NCI-H1436 (cell line): ENCODE measurements at regions not wholly inside any gene's neighbourhood (a gene's known extent, or its start where the extent isn't known, plus 50 kb on each side); places are given as distances from the start of the nearest gene placed in this dataset.
"Not testable (repeated sequence)": the region's sequence is repeated elsewhere in the genome, so short reads cannot be mapped to it uniquely, and the experiment has no call there.

Experiments used
- DNase-seq: peaks from one replicate; lab custom pipeline; 2025; lab: John Stamatoyannopoulos, UW

- DNase-seq, result no peak
These were observed 229.9 kb upstream of the DAB2 start for GRCh38 chr5:39654715-39655114.

DNA sequence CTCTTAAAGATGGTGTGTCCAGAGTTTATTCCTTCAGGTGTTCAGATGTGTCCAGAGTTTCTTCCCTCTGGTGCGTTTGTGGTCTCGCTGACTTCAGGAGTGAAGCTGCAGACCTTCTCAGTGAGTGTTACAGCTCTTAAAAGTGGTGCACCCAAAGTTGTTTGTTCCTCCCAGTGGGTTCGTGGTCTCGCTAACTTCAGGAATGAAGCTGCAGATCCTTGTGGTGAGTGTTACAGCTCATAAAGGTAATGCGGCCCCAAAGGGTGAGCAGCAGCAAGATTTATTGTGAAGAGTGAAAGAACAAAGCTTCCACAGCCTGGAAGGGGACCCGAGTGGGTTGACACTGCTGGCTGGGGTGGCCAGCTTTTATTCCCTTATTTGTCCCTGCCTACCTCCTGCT lies 227.7 kb upstream of the DAB2 start:
- not testable (repeated sequence) for DNase-seq

GRCh38 chr5:39652036-39652435 lies 227.3 kb upstream of the DAB2 start:
- DNase-seq, result no peak

DNA sequence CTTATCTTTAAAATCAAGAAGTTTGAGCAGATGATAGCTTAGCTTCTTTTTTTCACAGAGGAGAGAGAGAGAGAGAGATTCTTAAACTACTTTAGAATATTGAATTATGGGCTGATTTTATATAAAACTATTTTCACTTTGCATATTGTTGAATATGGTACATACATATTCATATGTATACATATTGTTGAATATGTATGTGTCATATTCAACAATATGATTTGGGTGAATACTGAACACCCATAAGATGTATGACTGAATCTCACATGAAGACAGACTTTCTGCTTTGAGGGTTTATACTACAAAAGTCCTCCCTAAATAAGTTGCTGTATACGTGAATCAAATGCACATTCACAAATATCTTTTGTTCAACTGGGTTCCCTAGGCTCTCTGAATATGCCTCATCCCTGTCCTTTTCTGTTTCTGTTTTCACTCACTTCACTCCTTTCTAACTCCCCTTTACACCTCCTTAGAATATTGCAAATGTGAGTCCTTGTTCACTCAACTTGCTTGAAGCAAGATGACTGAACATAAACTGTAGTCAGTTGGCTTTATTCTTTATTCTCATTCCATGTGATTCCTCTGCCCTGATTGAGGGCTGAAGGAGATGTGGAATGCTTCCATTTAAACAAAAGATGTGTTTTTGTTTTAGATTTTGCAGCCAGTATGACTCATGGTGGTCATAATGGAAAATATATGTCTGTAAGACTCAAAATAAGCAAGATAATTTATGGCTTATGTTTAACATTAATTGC lies 225.4 kb upstream of the DAB2 start:
- DNase-seq, result no peak

DNA sequence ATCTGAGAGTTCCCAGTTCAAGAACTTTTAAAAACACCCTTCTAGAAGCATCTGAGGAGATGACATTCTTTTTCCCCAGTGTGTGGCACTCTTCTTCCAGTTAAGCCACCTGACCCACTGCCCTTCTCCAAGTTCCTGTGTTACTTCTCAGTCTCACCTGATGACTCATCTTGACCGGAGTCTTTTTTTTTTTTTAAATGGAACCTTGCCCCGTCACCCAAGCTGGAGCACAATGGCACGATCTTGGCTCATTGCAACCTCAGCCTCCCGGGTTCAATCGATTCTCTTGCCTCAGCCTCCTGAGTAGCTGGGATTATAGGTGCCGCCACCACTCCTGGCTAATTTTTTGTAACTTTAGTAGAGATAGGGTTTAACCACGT lies 224.1 kb upstream of the DAB2 start:
- no peak for DNase-seq

- DNase-seq, result no peak
These were observed 223.5 kb upstream of the DAB2 start for GRCh38 chr5:39648085-39648847.

- DNase-seq, result no peak
These were observed 215.8 kb upstream of the DAB2 start for GRCh38 chr5:39640552-39640951.

GRCh38 chr5:39639618-39640089 lies 214.9 kb upstream of the DAB2 start:
- no peak for DNase-seq

DNA sequence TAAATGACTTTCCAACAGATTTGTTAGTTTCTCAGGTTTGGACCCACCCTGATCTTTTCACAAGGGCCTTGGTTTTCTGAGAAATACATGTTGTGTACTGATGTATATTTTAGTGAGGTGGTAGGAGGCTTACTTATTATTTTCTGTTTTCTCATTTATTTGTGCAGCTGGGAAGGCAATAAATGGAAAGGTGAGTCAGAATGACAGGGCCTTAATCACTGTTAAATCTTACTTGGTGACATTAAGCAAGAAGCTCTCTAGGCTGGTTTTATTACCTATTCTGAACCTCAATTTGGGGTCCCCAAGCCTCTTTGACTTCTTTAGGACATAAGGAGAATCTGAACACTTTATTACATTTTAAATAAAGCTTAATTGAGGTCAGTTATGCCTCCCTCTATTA lies 214.0 kb upstream of the DAB2 start:
- DNase-seq, result no peak

DNA sequence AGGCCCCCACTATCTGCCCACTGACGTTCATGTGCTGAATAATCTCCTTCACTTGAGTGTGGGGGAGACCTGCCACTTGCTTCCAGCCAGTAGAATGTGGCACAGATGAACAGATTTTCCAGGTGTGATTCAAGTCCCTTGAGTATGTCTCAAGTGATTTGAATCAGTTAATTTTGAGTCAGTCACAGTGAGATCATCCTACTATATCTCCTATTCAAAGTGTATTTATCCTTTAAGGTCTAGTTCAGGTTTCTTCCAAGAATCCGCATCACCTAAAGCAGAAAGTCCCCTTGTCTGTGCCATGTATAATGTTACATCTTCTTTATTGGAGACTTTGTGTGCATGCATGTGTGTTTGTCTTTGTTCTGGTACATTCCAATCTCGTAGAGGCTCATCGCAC lies 208.3 kb upstream of the DAB2 start:
- DNase-seq, result no peak

GRCh38 chr5:39631958-39632357 lies 207.2 kb upstream of the DAB2 start:
- DNase-seq, result no peak

DNA sequence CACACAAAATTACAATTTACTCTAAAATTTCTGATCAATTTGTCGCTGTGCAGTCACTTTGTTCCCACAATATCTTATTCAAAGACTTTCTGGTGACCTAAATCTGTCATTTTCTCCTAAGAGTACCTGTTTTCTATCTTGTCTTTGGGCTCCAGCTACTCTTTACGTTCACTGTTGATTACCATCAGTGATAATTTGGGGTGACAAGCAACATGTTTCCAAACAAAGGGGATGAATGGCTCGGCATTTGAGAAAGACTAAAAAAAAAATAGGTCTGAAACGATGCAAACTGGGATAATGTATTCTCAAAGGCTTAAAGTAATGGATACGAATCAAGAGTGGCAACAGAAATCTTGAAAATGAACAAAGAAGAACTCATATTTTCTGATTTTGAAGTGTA lies 205.2 kb upstream of the DAB2 start:
- no peak for DNase-seq

DNA sequence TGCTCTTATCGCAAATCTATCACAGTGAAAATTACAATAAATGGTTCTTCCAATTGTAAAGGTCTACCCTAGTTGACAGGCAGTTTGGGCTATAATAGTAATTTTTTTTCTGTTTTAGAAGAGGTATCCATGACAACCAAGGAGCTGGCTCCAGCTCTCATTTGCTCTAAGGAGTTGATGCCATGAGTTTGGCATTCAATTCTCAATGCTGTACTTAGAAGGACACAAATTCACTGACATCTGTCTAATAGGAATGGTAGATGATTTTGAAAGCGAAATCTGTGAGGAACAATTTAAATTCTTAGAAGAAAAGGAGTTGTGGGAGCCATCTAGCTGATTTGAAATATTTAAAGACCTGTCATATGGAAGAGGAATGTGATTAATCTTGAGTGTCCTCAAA lies 203.6 kb upstream of the DAB2 start:
- DNase-seq, result no peak

DNA sequence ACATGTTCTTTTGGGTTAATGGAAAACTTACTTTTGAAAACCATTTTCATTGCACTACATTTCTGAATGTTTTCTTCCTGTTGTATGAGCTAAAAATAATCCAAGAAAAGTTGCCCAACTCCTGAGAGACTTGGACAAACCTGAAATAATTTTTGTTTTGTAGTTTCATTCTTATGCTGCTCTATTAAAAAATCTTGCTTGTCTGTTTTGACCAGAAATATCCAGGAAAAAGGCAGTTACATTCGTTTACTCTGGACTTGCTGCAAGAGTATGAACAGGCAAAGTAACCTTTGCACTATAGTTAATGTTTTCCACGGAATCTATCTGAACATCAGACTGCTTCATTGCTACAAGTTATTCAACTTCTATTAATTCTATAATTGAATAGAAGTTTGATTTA lies 200.1 kb upstream of the DAB2 start:
- DNase-seq, result no peak

DNA sequence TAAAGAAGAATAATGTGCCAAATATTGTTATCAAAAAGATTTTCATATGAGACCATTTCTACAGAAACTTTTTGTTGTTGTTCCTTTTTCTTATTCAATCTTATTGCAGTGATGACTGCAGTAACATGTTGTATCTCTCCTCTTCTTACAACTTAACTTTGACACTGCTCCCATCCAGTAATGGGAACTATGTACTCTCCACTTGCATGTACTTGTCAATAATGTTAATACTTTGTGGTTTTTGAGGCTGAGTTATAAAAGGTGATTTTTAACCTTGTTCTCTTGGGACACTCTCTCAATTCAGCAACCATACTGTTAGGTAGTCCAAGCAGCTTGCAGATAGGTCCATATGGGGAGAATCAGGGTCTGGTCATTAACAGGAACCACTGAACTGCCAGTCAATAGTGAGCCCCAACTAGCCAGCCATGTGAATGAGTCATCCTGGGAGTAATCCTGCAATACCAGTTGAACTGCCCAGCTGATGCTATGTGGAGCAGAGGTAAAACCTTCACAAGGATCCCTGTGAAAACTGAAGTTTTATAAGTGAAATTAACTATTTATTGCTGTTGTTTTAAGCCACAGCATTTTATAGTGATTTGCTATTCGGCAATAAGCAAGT lies 199.6 kb upstream of the DAB2 start:
- no peak for DNase-seq

GRCh38 chr5:39623291-39623865 lies 198.6 kb upstream of the DAB2 start:
- no peak for DNase-seq

- DNase-seq, result no peak
These were observed 197.5 kb upstream of the DAB2 start for GRCh38 chr5:39622281-39622680.

DNA sequence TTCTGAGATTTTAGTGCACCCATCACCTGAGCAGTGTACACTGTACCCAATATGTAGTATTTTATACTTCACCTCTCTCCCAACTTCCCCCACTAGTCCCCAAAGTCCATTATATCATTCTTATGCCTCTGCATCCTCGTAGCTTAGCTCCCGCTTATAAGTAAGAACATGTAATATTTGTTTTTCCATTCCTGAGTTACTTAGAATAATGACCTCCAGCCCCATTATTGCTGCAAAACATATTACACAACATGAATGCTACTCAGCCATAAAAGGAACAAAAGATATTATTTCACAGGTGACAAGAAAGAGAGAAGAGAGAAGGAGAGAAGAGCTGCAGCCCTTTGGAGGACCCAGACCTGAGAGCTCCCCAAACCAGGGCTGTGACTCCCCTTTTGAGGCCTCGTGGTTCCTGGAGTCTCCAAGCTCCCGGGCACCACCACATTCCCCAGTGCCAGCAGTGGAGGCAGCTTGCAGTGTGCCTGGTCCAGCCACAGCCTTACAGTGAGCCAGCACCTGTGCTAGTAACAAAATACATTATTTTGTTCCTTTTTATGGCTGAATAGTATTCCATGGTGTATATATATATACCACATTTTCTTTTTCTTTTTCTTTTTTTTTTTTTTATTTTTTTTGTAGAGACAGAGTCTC lies 194.5 kb upstream of the DAB2 start:
- no peak for DNase-seq

DNA sequence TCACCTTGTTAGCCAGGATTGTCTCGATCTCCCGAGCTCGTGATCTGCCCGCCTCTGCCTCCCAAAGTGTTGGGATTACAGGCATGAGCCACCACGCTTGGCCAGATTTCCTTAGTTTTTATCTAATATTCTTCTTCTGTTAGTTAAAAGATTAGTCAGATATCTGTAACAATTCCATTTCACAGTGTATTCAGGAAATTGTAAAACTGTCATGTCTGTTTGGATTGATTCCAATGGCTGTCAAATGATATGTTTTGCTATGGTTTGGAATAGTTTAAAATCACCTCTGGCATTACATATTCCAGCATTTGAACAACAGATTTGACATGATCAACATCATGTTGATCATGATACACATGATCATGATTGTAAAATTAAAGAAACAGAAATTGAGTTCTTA lies 193.6 kb upstream of the DAB2 start:
- DNase-seq, result no peak

DNA sequence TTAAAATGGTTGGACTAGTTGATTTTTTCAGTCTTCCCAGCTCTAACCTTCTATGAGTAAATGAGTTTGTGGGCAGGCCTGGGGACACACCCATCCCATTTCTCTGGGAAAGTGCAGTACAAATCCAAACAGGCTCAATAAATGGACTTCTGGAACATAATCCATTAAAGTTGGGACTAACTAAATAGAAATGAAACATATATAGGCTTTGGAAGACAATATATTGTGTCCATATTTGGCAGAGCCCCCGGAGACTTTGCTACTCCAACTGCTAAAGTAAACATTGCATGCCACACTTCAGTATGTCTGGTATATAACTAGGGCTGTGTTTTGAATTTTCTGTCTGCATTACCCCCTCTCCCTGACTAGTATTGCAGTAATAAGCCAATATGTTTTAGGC lies 191.4 kb upstream of the DAB2 start:
- no peak for DNase-seq

- DNase-seq, result not testable (repeated sequence)
These were observed 186.3 kb upstream of the DAB2 start for GRCh38 chr5:39611076-39611475.

DNA sequence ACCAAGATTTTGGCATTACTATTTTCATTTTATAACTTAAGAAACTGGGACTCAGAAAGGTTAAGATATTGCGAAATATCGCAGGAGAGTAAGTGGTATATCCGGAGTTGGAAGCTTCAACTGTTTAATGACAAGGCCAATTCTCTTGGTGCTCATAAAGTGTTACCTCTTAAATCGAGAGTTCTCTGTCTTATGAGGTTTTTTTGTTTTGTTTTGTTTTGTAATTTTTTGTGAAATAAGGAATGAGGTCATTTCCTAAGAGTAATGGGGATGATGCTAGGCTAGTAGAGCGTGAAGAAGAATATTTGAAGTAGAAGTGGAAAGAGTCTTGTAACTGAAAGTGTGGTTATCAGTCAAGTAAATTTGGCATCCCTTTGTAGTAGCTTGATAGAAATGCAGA lies 183.2 kb upstream of the DAB2 start:
- no peak for DNase-seq
